GM23338 (cell line): ENCODE measurements at regions not wholly inside any gene's neighbourhood (a gene's known extent, or its start where the extent isn't known, plus 50 kb on each side); places are given as distances from the start of the nearest gene placed in this dataset.
A peak's percentile ranks its signal among the peaks of the same experiment; 100 is the strongest.

Experiments
- ATAC-seq: fragments of 200-7000 bp; cut with Tn5 transposase; 3 replicates; pipeline ENCODE4 v1.9.1; 2020
- DNase-seq: peaks from one replicate; pipeline ENCODE4 v3.0.0-alpha.2; 2015; ENCODE audit warnings: low spot score
- H2AFZ ChIP-seq: fragments of 200-600 bp; sonication (generic); 2 replicates; pipeline ENCODE4 v1.8.0; 2016; ENCODE audit warnings: antibody characterized with exemption, mild to moderate bottlenecking, moderate library complexity
- H3F3A ChIP-seq: fragments of 200-600 bp; sonication (generic); replicated peaks from 2 replicates; pipeline ENCODE4 v1.8.0; 2017; ENCODE audit warnings: antibody characterized with exemption, mixed run types, low read depth
- H3K27ac ChIP-seq: fragments of 200-600 bp; sonication (generic); 2 replicates; pipeline ENCODE4 v1.6.1; 2016; ENCODE audit warnings: low read depth
- H3K27me3 ChIP-seq: fragments of 200-600 bp; sonication (generic); 2 replicates; pipeline ENCODE4 v1.8.0; 2016; ENCODE audit warnings: mild to moderate bottlenecking, mixed run types, moderate library complexity; ENCODE audit not compliant: insufficient read depth
- H3K36me3 ChIP-seq: fragments of 200-600 bp; sonication (generic); 2 replicates; pipeline ENCODE4 v1.8.0; 2016; ENCODE audit warnings: mild to moderate bottlenecking; ENCODE audit not compliant: insufficient read depth
- H3K4me1 ChIP-seq: fragments of 200-600 bp; sonication (generic); 2 replicates; pipeline ENCODE4 v1.8.0; 2016; ENCODE audit warnings: mild to moderate bottlenecking, moderate library complexity; ENCODE audit not compliant: insufficient read depth
- H3K4me2 ChIP-seq: fragments of 200-600 bp; sonication (generic); 2 replicates; pipeline ENCODE4 v1.7.1; 2017; ENCODE audit warnings: mixed run types
- H3K4me3 ChIP-seq: fragments of 200-600 bp; sonication (generic); 2 replicates; pipeline ENCODE4 v1.6.1; 2016; ENCODE audit warnings: mixed run types
- H3K79me2 ChIP-seq: fragments of 200-600 bp; sonication (generic); replicated peaks from 2 replicates; pipeline ENCODE4 v1.8.0; 2017; ENCODE audit warnings: mild to moderate bottlenecking; ENCODE audit not compliant: insufficient read depth
- H3K9me2 ChIP-seq: fragments of 200-600 bp; sonication (generic); 2 replicates; pipeline ENCODE4 v1.8.0; 2017; ENCODE audit not compliant: insufficient read depth
- H4K20me1 ChIP-seq: fragments of 200-600 bp; sonication (generic); replicated peaks from 2 replicates; pipeline ENCODE4 v1.8.0; 2017; ENCODE audit warnings: mild to moderate bottlenecking; ENCODE audit not compliant: insufficient read depth
- H3K27ac Mint-ChIP-seq: 2 replicates; pipeline ENCODE4 v1.8.0; 2020; ENCODE audit warnings: inconsistent platforms, mild to moderate bottlenecking, moderate library complexity, mixed read lengths
- H3K27me3 Mint-ChIP-seq: 3 replicates; pipeline ENCODE4 v1.8.0; 2022; ENCODE audit warnings: low read depth, mild to moderate bottlenecking, moderate library complexity, mixed read lengths, inconsistent platforms; ENCODE audit not compliant: insufficient read depth, poor library complexity
- H3K36me3 Mint-ChIP-seq: 3 replicates; pipeline ENCODE4 v1.8.0; 2021; ENCODE audit warnings: low read depth, mild to moderate bottlenecking, inconsistent platforms, moderate library complexity, mixed read lengths
- H3K4me1 Mint-ChIP-seq: 3 replicates; pipeline ENCODE4 v1.8.0; 2020; ENCODE audit warnings: mild to moderate bottlenecking, inconsistent platforms, mixed read lengths
- H3K4me3 Mint-ChIP-seq: 3 replicates; pipeline ENCODE4 v1.8.0; 2021; ENCODE audit warnings: moderate library complexity, mild to moderate bottlenecking, inconsistent platforms, mixed read lengths
- H3K9me3 Mint-ChIP-seq: 3 replicates; pipeline ENCODE4 v1.8.0; 2020; ENCODE audit warnings: moderate library complexity, mild to moderate bottlenecking, inconsistent platforms, mixed read lengths
- EZH2 ChIP-seq: fragments of 200-600 bp; sonication (generic); IDR thresholded peaks from one replicate; pipeline ENCODE4 v1.8.0; 2017; ENCODE audit warnings: antibody characterized with exemption, mild to moderate bottlenecking, low read depth; ENCODE audit not compliant: unreplicated experiment
- EZH2phosphoT487 ChIP-seq: fragments of 200-600 bp; sonication (generic); IDR thresholded peaks from one replicate; pipeline ENCODE4 v1.8.1; 2018; ENCODE audit warnings: antibody characterized with exemption; ENCODE audit not compliant: unreplicated experiment
- JUNB ChIP-seq: IDR thresholded peaks from one replicate; pipeline ENCODE4 v1.6.1; 2016; ENCODE audit warnings: antibody characterized with exemption; ENCODE audit not compliant: unreplicated experiment
- NANOG ChIP-seq: IDR thresholded peaks from 2 replicates; pipeline ENCODE4 v1.6.1; 2016; ENCODE audit warnings: antibody characterized with exemption, borderline replicate concordance
- POLR2AphosphoS5 ChIP-seq: IDR thresholded peaks from 2 replicates; pipeline ENCODE4 v1.6.1; 2016; ENCODE audit warnings: antibody characterized with exemption, low read depth
- TF ChIP-seq, protein P1 (sequence below): fragments of 250-450 bp; sonication (Bioruptor Pico); IDR thresholded peaks from 2 replicates; pipeline ENCODE4 v1.5.0; 2020; ENCODE audit warnings: mild to moderate bottlenecking, moderate library complexity
- TF ChIP-seq, protein P2 (sequence below), 2 experiments: fragments of 200-600 bp in 1 of 2; sonication (generic) in 1 of 2; conservative IDR thresholded peaks; 2 replicates each; pipeline versions ENCODE4 v1.5.1 to v1.6.1; 2016 to 2017; ENCODE audit warnings: antibody characterized with exemption in 2 of 2, low read depth in 2 of 2, mild to moderate bottlenecking in 2 of 2, moderate library complexity in 1 of 2

DNA sequence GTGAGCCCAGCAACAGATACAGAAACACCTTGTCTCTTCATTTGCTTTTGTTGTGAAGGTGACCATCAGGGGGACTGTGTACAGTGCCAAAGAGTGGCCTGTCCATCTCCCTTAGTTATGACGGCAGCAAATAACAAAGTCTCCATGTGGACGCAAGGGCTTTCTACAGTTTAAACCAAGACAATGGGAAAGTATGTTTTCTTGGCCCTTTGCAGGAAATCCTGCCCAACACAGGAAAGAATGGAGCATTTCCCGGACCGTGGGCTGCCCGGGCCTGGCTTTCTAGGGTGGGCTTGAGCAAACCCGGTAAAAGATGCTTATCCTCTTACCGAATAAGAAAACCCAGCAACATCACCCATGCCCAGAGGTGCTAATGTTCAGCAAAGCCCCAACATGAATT, 87.3 kb downstream of the ZBTB18 start:
- H2AFZ ChIP-seq, result peak overlapping the region; percentile 47; the same call in 1 of the 2 replicates
- Mint-ChIP-seq H3K4me1 (no peaks in the 10 kb centered on the region), H3K4me3 (no peak overlapping the region), H3K27me3 (no peaks in the 10 kb centered on the region), H3K27ac (no peak overlapping the region), H3K36me3 (no peaks in the 10 kb centered on the region), H3K9me3 (no peaks in the 10 kb centered on the region)
- no peaks in the 10 kb centered on the region for H3K36me3 ChIP-seq
- H3K9me2 ChIP-seq, result peaks cover 10% of the 10 kb centered on the region; the same call in 1 of the 2 replicates
- no peak overlapping the region for H3K4me2 ChIP-seq
- DNase-seq, result no peak
- H4K20me1 ChIP-seq, result no peaks in the 10 kb centered on the region
- H3K4me3 ChIP-seq, result no peak overlapping the region
- no peak for TF ChIP-seq EZH2
- no peak for TF ChIP-seq JUNB
- TF ChIP-seq, protein P1, sequence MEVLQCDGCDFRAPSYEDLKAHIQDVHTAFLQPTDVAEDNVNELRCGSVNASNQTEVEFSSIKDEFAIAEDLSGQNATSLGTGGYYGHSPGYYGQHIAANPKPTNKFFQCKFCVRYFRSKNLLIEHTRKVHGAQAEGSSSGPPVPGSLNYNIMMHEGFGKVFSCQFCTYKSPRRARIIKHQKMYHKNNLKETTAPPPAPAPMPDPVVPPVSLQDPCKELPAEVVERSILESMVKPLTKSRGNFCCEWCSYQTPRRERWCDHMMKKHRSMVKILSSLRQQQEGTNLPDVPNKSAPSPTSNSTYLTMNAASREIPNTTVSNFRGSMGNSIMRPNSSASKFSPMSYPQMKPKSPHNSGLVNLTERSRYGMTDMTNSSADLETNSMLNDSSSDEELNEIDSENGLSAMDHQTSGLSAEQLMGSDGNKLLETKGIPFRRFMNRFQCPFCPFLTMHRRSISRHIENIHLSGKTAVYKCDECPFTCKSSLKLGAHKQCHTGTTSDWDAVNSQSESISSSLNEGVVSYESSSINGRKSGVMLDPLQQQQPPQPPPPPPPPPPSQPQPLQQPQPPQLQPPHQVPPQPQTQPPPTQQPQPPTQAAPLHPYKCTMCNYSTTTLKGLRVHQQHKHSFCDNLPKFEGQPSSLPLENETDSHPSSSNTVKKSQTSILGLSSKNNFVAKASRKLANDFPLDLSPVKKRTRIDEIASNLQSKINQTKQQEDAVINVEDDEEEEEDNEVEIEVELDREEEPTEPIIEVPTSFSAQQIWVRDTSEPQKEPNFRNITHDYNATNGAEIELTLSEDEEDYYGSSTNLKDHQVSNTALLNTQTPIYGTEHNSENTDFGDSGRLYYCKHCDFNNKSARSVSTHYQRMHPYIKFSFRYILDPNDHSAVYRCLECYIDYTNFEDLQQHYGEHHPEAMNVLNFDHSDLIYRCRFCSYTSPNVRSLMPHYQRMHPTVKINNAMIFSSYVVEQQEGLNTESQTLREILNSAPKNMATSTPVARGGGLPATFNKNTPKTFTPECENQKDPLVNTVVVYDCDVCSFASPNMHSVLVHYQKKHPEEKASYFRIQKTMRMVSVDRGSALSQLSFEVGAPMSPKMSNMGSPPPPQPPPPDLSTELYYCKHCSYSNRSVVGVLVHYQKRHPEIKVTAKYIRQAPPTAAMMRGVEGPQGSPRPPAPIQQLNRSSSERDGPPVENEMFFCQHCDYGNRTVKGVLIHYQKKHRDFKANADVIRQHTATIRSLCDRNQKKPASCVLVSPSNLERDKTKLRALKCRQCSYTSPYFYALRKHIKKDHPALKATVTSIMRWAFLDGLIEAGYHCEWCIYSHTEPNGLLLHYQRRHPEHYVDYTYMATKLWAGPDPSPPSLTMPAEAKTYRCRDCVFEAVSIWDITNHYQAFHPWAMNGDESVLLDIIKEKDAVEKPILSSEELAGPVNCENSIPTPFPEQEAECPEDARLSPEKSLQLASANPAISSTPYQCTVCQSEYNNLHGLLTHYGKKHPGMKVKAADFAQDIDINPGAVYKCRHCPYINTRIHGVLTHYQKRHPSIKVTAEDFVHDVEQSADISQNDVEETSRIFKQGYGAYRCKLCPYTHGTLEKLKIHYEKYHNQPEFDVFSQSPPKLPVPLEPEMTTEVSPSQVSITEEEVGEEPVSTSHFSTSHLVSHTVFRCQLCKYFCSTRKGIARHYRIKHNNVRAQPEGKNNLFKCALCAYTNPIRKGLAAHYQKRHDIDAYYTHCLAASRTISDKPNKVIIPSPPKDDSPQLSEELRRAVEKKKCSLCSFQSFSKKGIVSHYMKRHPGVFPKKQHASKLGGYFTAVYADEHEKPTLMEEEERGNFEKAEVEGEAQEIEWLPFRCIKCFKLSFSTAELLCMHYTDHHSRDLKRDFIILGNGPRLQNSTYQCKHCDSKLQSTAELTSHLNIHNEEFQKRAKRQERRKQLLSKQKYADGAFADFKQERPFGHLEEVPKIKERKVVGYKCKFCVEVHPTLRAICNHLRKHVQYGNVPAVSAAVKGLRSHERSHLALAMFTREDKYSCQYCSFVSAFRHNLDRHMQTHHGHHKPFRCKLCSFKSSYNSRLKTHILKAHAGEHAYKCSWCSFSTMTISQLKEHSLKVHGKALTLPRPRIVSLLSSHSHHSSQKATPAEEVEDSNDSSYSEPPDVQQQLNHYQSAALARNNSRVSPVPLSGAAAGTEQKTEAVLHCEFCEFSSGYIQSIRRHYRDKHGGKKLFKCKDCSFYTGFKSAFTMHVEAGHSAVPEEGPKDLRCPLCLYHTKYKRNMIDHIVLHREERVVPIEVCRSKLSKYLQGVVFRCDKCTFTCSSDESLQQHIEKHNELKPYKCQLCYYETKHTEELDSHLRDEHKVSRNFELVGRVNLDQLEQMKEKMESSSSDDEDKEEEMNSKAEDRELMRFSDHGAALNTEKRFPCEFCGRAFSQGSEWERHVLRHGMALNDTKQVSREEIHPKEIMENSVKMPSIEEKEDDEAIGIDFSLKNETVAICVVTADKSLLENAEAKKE, result no peak
- TF ChIP-seq, protein P2, sequence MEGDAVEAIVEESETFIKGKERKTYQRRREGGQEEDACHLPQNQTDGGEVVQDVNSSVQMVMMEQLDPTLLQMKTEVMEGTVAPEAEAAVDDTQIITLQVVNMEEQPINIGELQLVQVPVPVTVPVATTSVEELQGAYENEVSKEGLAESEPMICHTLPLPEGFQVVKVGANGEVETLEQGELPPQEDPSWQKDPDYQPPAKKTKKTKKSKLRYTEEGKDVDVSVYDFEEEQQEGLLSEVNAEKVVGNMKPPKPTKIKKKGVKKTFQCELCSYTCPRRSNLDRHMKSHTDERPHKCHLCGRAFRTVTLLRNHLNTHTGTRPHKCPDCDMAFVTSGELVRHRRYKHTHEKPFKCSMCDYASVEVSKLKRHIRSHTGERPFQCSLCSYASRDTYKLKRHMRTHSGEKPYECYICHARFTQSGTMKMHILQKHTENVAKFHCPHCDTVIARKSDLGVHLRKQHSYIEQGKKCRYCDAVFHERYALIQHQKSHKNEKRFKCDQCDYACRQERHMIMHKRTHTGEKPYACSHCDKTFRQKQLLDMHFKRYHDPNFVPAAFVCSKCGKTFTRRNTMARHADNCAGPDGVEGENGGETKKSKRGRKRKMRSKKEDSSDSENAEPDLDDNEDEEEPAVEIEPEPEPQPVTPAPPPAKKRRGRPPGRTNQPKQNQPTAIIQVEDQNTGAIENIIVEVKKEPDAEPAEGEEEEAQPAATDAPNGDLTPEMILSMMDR (conservative IDR thresholded peaks at IDR 0.05; ENCODE audit: low read depth in 2 of 2), result no peak
- TF ChIP-seq EZH2phosphoT487, result no peak
- TF ChIP-seq NANOG, result no peak
- TF ChIP-seq POLR2AphosphoS5, result no peak
- no peaks in the 10 kb centered on the region for H3K4me1 ChIP-seq
- no peak overlapping the region for H3K27ac ChIP-seq
- no peak for ATAC-seq
- H3K27me3 ChIP-seq, result no peaks in the 10 kb centered on the region
- H3K79me2 ChIP-seq, result no peaks in the 10 kb centered on the region
- H3F3A ChIP-seq, result no peaks in the 10 kb centered on the region
